GM12891 (cell line): ENCODE measurements at regions not wholly inside any gene's neighbourhood (a gene's known extent, or its start where the extent isn't known, plus 50 kb on each side); places are given as distances from the start of the nearest gene placed in this dataset.

ENCODE experiments used
- PAX5 ChIP-seq: IDR thresholded peaks from 2 replicates; pipeline ENCODE4 v1.6.1; 2011; ENCODE audit warnings: low read length, moderate library complexity, mild to moderate bottlenecking; ENCODE audit not compliant: insufficient read depth, severe bottlenecking
- POLR2A ChIP-seq: IDR thresholded peaks from 2 replicates; pipeline ENCODE4 v1.6.1; 2011; ENCODE audit warnings: low read depth, low read length, control low read depth
- POLR2AphosphoS5 ChIP-seq: IDR thresholded peaks from 2 replicates; pipeline ENCODE4 v1.6.1; 2011; ENCODE audit warnings: low read depth, low read length, control low read depth

DNA sequence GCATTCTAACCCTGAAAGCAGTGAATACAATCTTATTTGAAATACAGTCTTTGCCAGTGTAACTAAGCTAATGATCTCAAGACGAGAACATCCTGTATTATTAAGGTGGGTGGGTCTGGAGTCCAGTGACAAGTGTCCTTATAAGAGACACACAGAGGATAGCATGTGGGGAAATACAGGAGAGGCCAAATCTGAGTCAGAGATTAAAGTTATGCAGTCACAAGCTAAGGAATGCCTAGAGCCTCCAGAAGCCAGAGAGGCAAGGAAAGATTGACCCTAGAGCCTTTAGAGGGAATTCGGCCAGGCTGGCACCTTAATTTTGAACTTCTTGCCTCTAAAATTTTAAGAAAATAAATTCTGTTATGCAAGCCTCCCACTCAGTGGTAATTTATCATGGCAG, 87.5 kb upstream of the HGF start:
- no peak for TF ChIP-seq POLR2A
- TF ChIP-seq PAX5, result no peak
- TF ChIP-seq POLR2AphosphoS5, result no peak
